ENCODE measurements at regions not wholly inside any gene's neighbourhood (a gene's known extent, or its start where the extent isn't known, plus 50 kb on each side); places are given as distances from the start of the nearest gene placed in this dataset.

GRCh38 chr5:98173334-98173733 is 600.1 kb upstream of the RGMB start:
- TF ChIP-seq CTCF (IDR thresholded peaks at IDR 0.05) (no peak), POLR2A (IDR thresholded peaks at IDR 0.05) (no peak)
